Retina (tissue), 1 donor: ENCODE measurements at regions not wholly inside any gene's neighbourhood (a gene's known extent, or its start where the extent isn't known, plus 50 kb on each side); places are given as distances from the start of the nearest gene placed in this dataset.

ENCODE experiments used
- DNase-seq: peaks from one replicate; pipeline ENCODE4 v3.0.0-alpha.2; 2016

GRCh38 chr17:54009502-54009901, 186.8 kb downstream of the KIF2B start:
- no peak for DNase-seq

- DNase-seq = no peak
Measured at GRCh38 chr17:54013072-54013471, 190.3 kb downstream of the KIF2B start.

GRCh38 chr17:54015734-54016133, 193.0 kb downstream of the KIF2B start:
- DNase-seq = no peak

- no peak for DNase-seq
Measured at GRCh38 chr17:54021418-54021817, 198.7 kb downstream of the KIF2B start.

- no peak for DNase-seq
Measured at GRCh38 chr17:54028986-54029580, 206.4 kb downstream of the KIF2B start.

- DNase-seq = no peak
Measured at GRCh38 chr17:54029986-54030385, 207.3 kb downstream of the KIF2B start.

- DNase-seq = no peak
Measured at GRCh38 chr17:54046570-54046969, 223.8 kb downstream of the KIF2B start.

- DNase-seq = no peak
Measured at GRCh38 chr17:54063639-54064038, 240.9 kb downstream of the KIF2B start.

- no peak for DNase-seq
Measured at GRCh38 chr17:54085020-54085419, 262.3 kb downstream of the KIF2B start.

GRCh38 chr17:54085934-54086333, 263.2 kb downstream of the KIF2B start:
- peak; percentile 6 for DNase-seq

- DNase-seq = no peak
Measured at GRCh38 chr17:54096216-54096615, 273.5 kb downstream of the KIF2B start.

- no peak for DNase-seq
Measured at GRCh38 chr17:54099221-54099620, 276.5 kb downstream of the KIF2B start.

- no peak for DNase-seq
Measured at GRCh38 chr17:54102246-54102645, 279.5 kb downstream of the KIF2B start.

- DNase-seq = no peak
Measured at GRCh38 chr17:54111576-54111975, 288.8 kb downstream of the KIF2B start.

GRCh38 chr17:54117452-54117851, 294.7 kb downstream of the KIF2B start:
- no peak for DNase-seq

GRCh38 chr17:54124456-54124855, 301.7 kb downstream of the KIF2B start:
- no peak for DNase-seq

- no peak for DNase-seq
Measured at GRCh38 chr17:54153423-54153822, 330.7 kb downstream of the KIF2B start.

- DNase-seq = no peak
Measured at GRCh38 chr17:54157542-54157941, 334.8 kb downstream of the KIF2B start.

- DNase-seq = peak; percentile 54
Measured at GRCh38 chr17:54172096-54172984, 349.6 kb downstream of the KIF2B start.

- no peak for DNase-seq
Measured at GRCh38 chr17:54172985-54173316, 350.2 kb downstream of the KIF2B start.

- no peak for DNase-seq
Measured at GRCh38 chr17:54177606-54178308, 355.0 kb downstream of the KIF2B start.

- DNase-seq = peak; percentile 7
Measured at GRCh38 chr17:54180950-54181349, 358.2 kb downstream of the KIF2B start.

- no peak for DNase-seq
Measured at GRCh38 chr17:54191261-54191660, 368.5 kb downstream of the KIF2B start.

- DNase-seq = no peak
Measured at GRCh38 chr17:54194268-54194667, 371.5 kb downstream of the KIF2B start.
